KMS-11 (cell line): ENCODE measurements at regions not wholly inside any gene's neighbourhood (a gene's known extent, or its start where the extent isn't known, plus 50 kb on each side); places are given as distances from the start of the nearest gene placed in this dataset.

ENCODE experiments used
- H2AFZ ChIP-seq: fragments of 200-600 bp; sonication (generic); 2 replicates; pipeline ENCODE4 v1.6.1; 2016; ENCODE audit warnings: antibody characterized with exemption, mixed run types, low read depth
- H3K27ac ChIP-seq: fragments of 200-600 bp; sonication (generic); 2 replicates; pipeline ENCODE4 v1.6.1; 2016; ENCODE audit warnings: mild to moderate bottlenecking, mixed run types
- H3K27me3 ChIP-seq: fragments of 200-600 bp; sonication (generic); 2 replicates; pipeline ENCODE4 v1.6.1; 2017; ENCODE audit warnings: mild to moderate bottlenecking, low read depth, mixed run types, moderate library complexity; ENCODE audit not compliant: insufficient read depth
- H3K36me3 ChIP-seq: fragments of 200-600 bp; sonication (generic); 2 replicates; pipeline ENCODE4 v1.6.1; 2017; ENCODE audit warnings: mild to moderate bottlenecking, mixed run types; ENCODE audit not compliant: insufficient read depth
- H3K4me1 ChIP-seq: fragments of 200-600 bp; sonication (generic); 2 replicates; pipeline ENCODE4 v1.6.1; 2016; ENCODE audit warnings: mild to moderate bottlenecking, low read depth, mixed run types; ENCODE audit not compliant: poor library complexity, severe bottlenecking
- H3K4me2 ChIP-seq: fragments of 200-600 bp; sonication (generic); 2 replicates; pipeline ENCODE4 v1.7.0; 2016; ENCODE audit warnings: mild to moderate bottlenecking, mixed run types
- H3K4me3 ChIP-seq: fragments of 200-600 bp; sonication (generic); IDR thresholded peaks from 2 replicates; pipeline ENCODE4 v1.6.1; 2017; ENCODE audit warnings: low read depth, low read length, mixed read lengths; ENCODE audit not compliant: insufficient read depth
- H3K79me2 ChIP-seq: fragments of 200-600 bp; sonication (generic); 2 replicates; pipeline ENCODE4 v1.6.1; 2016; ENCODE audit warnings: low read depth, mixed run types; ENCODE audit not compliant: insufficient read depth
- H3K9ac ChIP-seq: fragments of 200-600 bp; sonication (generic); 2 replicates; pipeline ENCODE4 v1.6.1; 2016; ENCODE audit warnings: mild to moderate bottlenecking, mixed run types
- H4K20me1 ChIP-seq: fragments of 200-600 bp; sonication (generic); 2 replicates; pipeline ENCODE4 v1.6.1; 2016; ENCODE audit warnings: mild to moderate bottlenecking, mixed run types; ENCODE audit not compliant: insufficient read depth
- CTCF ChIP-seq: fragments of 200-600 bp; sonication (generic); conservative IDR thresholded peaks from 2 replicates; pipeline ENCODE4 v1.6.1; 2017; ENCODE audit warnings: low read depth, mild to moderate bottlenecking, antibody characterized with exemption, low read length, moderate library complexity, mixed read lengths

GRCh38 chr13:22562116-22562515, 618.7 kb upstream of the SGCG start:
- no peak overlapping the region for H3K4me2 ChIP-seq
- H3K9ac ChIP-seq = no peak overlapping the region
- TF ChIP-seq CTCF = no peak
- H3K4me1 ChIP-seq = no peaks in the 10 kb centered on the region
- H3K36me3 ChIP-seq = no peaks in the 10 kb centered on the region
- no peak overlapping the region for H3K4me3 ChIP-seq
- no peaks in the 10 kb centered on the region for H3K79me2 ChIP-seq
- no peaks in the 10 kb centered on the region for H3K27me3 ChIP-seq
- H4K20me1 ChIP-seq = no peaks in the 10 kb centered on the region
- no peak overlapping the region for H3K27ac ChIP-seq
- H2AFZ ChIP-seq = no peak overlapping the region

- no peak overlapping the region for H2AFZ ChIP-seq
- H3K9ac ChIP-seq = no peak overlapping the region
- H3K27me3 ChIP-seq = no peaks in the 10 kb centered on the region
- H3K36me3 ChIP-seq = no peaks in the 10 kb centered on the region
- no peak for TF ChIP-seq CTCF
- no peaks in the 10 kb centered on the region for H4K20me1 ChIP-seq
- no peak overlapping the region for H3K4me3 ChIP-seq
- no peaks in the 10 kb centered on the region for H3K4me1 ChIP-seq
- H3K27ac ChIP-seq = no peak overlapping the region
- no peaks in the 10 kb centered on the region for H3K79me2 ChIP-seq
- no peak overlapping the region for H3K4me2 ChIP-seq
These were observed 617.5 kb upstream of the SGCG start for GRCh38 chr13:22563272-22563671.

GRCh38 chr13:22569811-22570210, 611.0 kb upstream of the SGCG start:
- Histone ChIP-seq H3K27me3 (no peaks in the 10 kb centered on the region), H3K4me2 (no peak overlapping the region), H4K20me1 (no peaks in the 10 kb centered on the region), H3K9ac (no peak overlapping the region), H3K4me3 (no peak overlapping the region), H3K36me3 (no peaks in the 10 kb centered on the region), H3K27ac (no peak overlapping the region), H2AFZ (no peak overlapping the region), H3K79me2 (no peaks in the 10 kb centered on the region), H3K4me1 (no peaks in the 10 kb centered on the region)
- no peak for TF ChIP-seq CTCF

GRCh38 chr13:22589880-22590279, 590.9 kb upstream of the SGCG start:
- Histone ChIP-seq H4K20me1 (no peaks in the 10 kb centered on the region), H2AFZ (no peak overlapping the region), H3K36me3 (no peaks in the 10 kb centered on the region), H3K79me2 (no peaks in the 10 kb centered on the region), H3K4me1 (no peaks in the 10 kb centered on the region), H3K9ac (no peak overlapping the region), H3K4me3 (no peak overlapping the region), H3K27me3 (no peaks in the 10 kb centered on the region), H3K4me2 (no peak overlapping the region), H3K27ac (no peak overlapping the region)
- TF ChIP-seq CTCF = no peak

GRCh38 chr13:22592515-22592914, 588.3 kb upstream of the SGCG start:
- no peak overlapping the region for H3K4me3 ChIP-seq
- H3K4me2 ChIP-seq = no peak overlapping the region
- H3K27me3 ChIP-seq = no peaks in the 10 kb centered on the region
- H3K27ac ChIP-seq = no peak overlapping the region
- H3K9ac ChIP-seq = no peak overlapping the region
- TF ChIP-seq CTCF = no peak
- no peaks in the 10 kb centered on the region for H4K20me1 ChIP-seq
- no peaks in the 10 kb centered on the region for H3K36me3 ChIP-seq
- no peak overlapping the region for H2AFZ ChIP-seq
- no peaks in the 10 kb centered on the region for H3K79me2 ChIP-seq
- H3K4me1 ChIP-seq = no peaks in the 10 kb centered on the region
